GM10248 (cell line): ENCODE measurements at regions not wholly inside any gene's neighbourhood (a gene's known extent, or its start where the extent isn't known, plus 50 kb on each side); places are given as distances from the start of the nearest gene placed in this dataset.

ENCODE experiments used
- CTCF ChIA-PET: fragments of 300-600 bp; sonication (Branson Sonifier 250); formaldehyde crosslinking; extraction: SDS; loops from one replicate; lab custom pipeline; 2021; ENCODE audit warnings: antibody characterized with exemption; lab: Yijun Ruan, JAX
- POLR2A ChIA-PET: fragments of 350-650 bp; sonication (Branson Sonifier 250); formaldehyde crosslinking; extraction: SDS; loops from one replicate; lab custom pipeline; 2020; ENCODE audit warnings: antibody characterized with exemption; lab: Yijun Ruan, JAX
- DNase-seq: peaks from one replicate; pipeline ENCODE4 v3.0.0; 2012; ENCODE audit errors: extremely low spot score
- CTCF ChIP-seq: IDR thresholded peaks from 2 replicates; pipeline ENCODE4 v1.5.1; 2012; ENCODE audit warnings: mild to moderate bottlenecking, low read depth; ENCODE audit errors: extremely low read depth, missing control alignments, control extremely low read depth

- DNase-seq: no peak
- ChIA-PET CTCF (no interaction called here), POLR2A (no interaction called here)
- TF ChIP-seq CTCF: no peak
Observed at GRCh38 chrX:142804085-142804484, 221.6 kb upstream of the SPANXN4 start.

GRCh38 chrX:142819461-142819860 lies 206.3 kb upstream of the SPANXN4 start:
- no peak for DNase-seq
- POLR2A ChIA-PET: no interaction called here
- TF ChIP-seq CTCF: no peak
- CTCF ChIA-PET: no interaction called here

DNA sequence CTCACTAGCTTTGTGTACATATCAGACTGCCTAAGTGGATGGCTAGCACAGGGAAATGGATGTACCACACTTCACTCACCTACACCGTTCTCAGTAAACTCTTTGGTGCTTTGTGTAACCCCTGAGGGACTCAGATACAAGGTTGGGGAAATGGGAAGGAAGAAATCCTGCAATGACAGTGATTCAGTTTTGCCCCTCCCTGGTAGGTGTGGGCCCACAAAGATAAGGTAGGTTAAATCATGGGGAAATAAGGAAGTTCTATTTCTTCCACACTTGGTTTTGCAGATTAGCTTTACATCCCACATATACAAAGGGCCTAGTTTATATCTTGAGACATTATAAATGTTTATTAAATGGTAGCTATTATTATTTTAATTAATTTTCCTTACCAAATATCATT lies 197.6 kb upstream of the SPANXN4 start:
- POLR2A ChIA-PET: no interaction called here
- no peak for TF ChIP-seq CTCF
- no peak for DNase-seq
- CTCF ChIA-PET: no interaction called here

GRCh38 chrX:142831961-142832530 lies 193.7 kb upstream of the SPANXN4 start:
- DNase-seq: no peak
- POLR2A ChIA-PET: no interaction called here
- CTCF ChIA-PET: interaction anchor here (0.6 to 0.9 kb wide), 2 partner anchors 16 to 1219 kb away, joined by 3 read pairs; no protein-coding TSS in a partner anchor
- TF ChIP-seq CTCF: no peak

GRCh38 chrX:142854970-142855369 lies 170.8 kb upstream of the SPANXN4 start:
- no peak for DNase-seq
- ChIA-PET CTCF (no interaction called here), POLR2A (no interaction called here)
- TF ChIP-seq CTCF: no peak

GRCh38 chrX:142860944-142861343 lies 164.8 kb upstream of the SPANXN4 start:
- no peak for TF ChIP-seq CTCF
- ChIA-PET POLR2A (no interaction called here), CTCF (no interaction called here)
- no peak for DNase-seq
